Uterus (tissue), 2 donors: ENCODE measurements at regions not wholly inside any gene's neighbourhood (a gene's known extent, or its start where the extent isn't known, plus 50 kb on each side); places are given as distances from the start of the nearest gene placed in this dataset.

Experiments
- CTCF ChIP-seq, 4 experiments: fragments of 200-600 bp in 2 of 4; fragments of 450-650 bp in 2 of 4; sonication (generic) in 2 of 4; IDR thresholded peaks; one replicate each; pipeline ENCODE4 v1.5.1; 2016 to 2019; ENCODE audit warnings: antibody characterized with exemption in 4 of 4, mild to moderate bottlenecking in 2 of 4, moderate library complexity in 1 of 4
- POLR2A ChIP-seq, 2 donors: fragments of 450-650 bp; IDR thresholded peaks; one replicate each; pipeline ENCODE4 v1.6.1; 2016; ENCODE audit warnings: antibody characterized with exemption in 2 of 2, mild to moderate bottlenecking in 1 of 2, moderate library complexity in 1 of 2

DNA sequence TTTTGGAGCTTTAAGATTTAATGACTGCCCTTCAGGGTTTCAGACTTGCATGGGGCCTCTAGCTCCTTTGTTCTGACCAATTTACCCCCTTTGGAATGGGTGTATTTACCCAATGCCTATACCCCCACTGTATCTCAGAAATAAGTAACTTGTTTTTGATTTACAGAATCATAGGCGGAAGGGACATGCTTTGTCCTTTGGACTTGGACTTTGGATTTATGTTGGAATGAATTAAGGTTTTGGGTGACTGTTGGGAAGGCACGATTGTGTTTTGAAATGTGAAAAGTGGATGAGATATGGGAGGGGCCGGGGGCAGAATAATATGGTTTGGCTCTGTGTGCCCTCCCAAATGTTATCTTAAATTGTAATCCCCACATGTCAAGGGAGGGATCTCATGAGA is 1824.7 kb downstream of the PCDH7 start:
- TF ChIP-seq CTCF (IDR thresholded peaks at IDR 0.05) (no peak), POLR2A (IDR thresholded peaks at IDR 0.05) (no peak)
